GM19452 (cell line): ENCODE measurements at regions not wholly inside any gene's neighbourhood (a gene's known extent, or its start where the extent isn't known, plus 50 kb on each side); places are given as distances from the start of the nearest gene placed in this dataset.

Experiments used
- ATAC-seq: cut with Tn5 transposase; IDR thresholded peaks from one replicate; pipeline ENCODE4 v1.9.1; 2021; ENCODE audit not compliant: unreplicated experiment

GRCh38 chr4:176383273-176384077 is 63.7 kb downstream of the SPCS3 start:
- ATAC-seq: no peak

GRCh38 chr4:176385601-176386000 is 65.8 kb downstream of the SPCS3 start:
- no peak for ATAC-seq

- no peak for ATAC-seq
Observed at GRCh38 chr4:176387571-176387970, 67.8 kb downstream of the SPCS3 start.

- no peak for ATAC-seq
Observed at GRCh38 chr4:176393306-176394013, 73.7 kb downstream of the SPCS3 start.

- no peak for ATAC-seq
Observed at GRCh38 chr4:176400816-176401461, 81.2 kb downstream of the SPCS3 start.

- ATAC-seq: no peak
Observed at GRCh38 chr4:176404621-176405020, 84.9 kb downstream of the SPCS3 start.

- ATAC-seq: no peak
Observed at GRCh38 chr4:176406297-176406696, 86.5 kb downstream of the SPCS3 start.

GRCh38 chr4:176406736-176407135 is 87.0 kb downstream of the SPCS3 start:
- ATAC-seq: no peak

- no peak for ATAC-seq
Observed at GRCh38 chr4:176409627-176410026, 89.9 kb downstream of the SPCS3 start.

- no peak for ATAC-seq
Observed at GRCh38 chr4:176413171-176413570, 93.4 kb downstream of the SPCS3 start.

- no peak for ATAC-seq
Observed at GRCh38 chr4:176422001-176422400, 102.2 kb downstream of the SPCS3 start.

GRCh38 chr4:176422511-176422910 is 102.7 kb downstream of the SPCS3 start:
- ATAC-seq: no peak

- no peak for ATAC-seq
Observed at GRCh38 chr4:176425035-176425434, 105.3 kb downstream of the SPCS3 start.

- no peak for ATAC-seq
Observed at GRCh38 chr4:176432811-176433540, 113.2 kb downstream of the SPCS3 start.

GRCh38 chr4:176433983-176434382 is 114.2 kb downstream of the SPCS3 start:
- ATAC-seq: no peak

- no peak for ATAC-seq
Observed at GRCh38 chr4:176435901-176436292, 116.1 kb downstream of the SPCS3 start.

GRCh38 chr4:176436293-176436973 is 116.7 kb downstream of the SPCS3 start:
- ATAC-seq: no peak

- ATAC-seq: no peak
Observed at GRCh38 chr4:176437756-176438155, 118.0 kb downstream of the SPCS3 start.

- ATAC-seq: no peak
Observed at GRCh38 chr4:176438401-176438800, 118.6 kb downstream of the SPCS3 start.

GRCh38 chr4:176439611-176440010 is 119.8 kb downstream of the SPCS3 start:
- ATAC-seq: no peak

- no peak for ATAC-seq
Observed at GRCh38 chr4:176440698-176441097, 120.9 kb downstream of the SPCS3 start.
